RKO (cell line): ENCODE measurements at regions not wholly inside any gene's neighbourhood (a gene's known extent, or its start where the extent isn't known, plus 50 kb on each side); places are given as distances from the start of the nearest gene placed in this dataset.

Experiments
- DNase-seq: peaks from one replicate; pipeline ENCODE4 v3.0.0-alpha.2; 2016; ENCODE audit warnings: low spot score

DNA sequence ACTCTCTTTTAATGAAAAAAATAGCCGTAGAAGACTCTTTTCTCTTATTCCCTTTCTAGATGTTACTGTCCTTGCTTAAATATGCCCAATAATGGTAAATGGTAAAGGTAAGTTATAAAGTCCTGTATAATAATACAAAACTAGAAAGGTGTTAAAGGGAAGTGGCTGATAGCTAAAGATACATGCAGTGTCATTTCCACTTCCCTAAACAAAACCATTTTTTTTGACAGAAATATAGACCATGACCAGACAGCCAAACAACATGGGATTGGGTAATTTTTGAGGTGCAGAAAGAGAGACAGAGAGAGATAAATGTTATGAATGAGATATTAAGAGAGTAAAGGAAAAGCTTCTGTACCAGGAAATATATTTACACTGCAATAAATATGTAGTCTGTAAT lies 731.7 kb upstream of the REG3G start:
- no peak for DNase-seq

DNA sequence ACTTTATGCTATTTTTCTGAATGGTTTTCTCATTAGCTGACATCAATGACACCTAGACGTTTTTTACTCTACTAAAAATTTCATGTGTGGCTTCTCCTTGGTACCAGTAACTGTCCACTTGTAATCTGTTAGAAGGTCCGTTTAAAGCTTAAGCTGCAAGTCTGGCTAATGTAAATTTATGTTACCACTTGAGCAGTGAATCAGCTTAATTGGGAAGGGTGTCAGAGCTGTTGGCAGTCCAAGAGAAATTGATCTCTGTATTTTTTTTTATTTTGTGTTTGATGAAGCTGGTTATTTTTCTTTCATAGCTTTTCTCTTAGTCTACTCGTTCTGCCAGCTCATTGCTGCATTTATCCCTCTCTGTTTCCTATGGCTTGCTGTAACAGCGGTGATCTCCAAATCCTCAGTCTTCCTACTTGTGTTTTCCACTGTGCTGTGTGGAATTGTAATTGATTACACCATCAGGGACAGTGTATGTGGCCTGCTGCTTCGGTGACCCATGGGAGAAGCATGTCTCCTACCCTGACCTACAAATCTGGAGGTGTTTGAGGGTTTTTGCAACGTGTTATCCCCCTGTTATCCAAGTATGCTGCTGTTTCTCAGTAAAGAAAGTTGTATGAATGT lies 724.2 kb upstream of the REG3G start:
- no peak for DNase-seq

DNA sequence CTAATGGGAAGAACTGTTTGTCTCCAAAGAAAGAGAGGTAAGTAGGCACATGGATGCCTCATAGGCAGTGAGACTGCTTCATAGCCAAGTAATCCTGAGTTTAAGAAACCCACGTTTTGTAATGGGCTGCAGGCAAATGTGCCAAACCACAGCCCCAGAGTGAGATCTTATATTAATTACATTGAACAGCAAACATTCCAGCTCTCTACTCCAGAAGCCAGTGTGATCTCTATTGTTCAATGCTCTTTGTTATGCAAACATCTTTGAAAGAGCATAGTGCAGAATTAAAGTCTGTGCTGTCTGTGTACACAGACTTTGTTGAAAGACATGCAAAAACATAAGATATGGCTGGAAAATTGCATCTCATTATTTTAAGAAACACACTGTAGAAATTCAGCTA lies 720.8 kb upstream of the REG3G start:
- no peak for DNase-seq

DNA sequence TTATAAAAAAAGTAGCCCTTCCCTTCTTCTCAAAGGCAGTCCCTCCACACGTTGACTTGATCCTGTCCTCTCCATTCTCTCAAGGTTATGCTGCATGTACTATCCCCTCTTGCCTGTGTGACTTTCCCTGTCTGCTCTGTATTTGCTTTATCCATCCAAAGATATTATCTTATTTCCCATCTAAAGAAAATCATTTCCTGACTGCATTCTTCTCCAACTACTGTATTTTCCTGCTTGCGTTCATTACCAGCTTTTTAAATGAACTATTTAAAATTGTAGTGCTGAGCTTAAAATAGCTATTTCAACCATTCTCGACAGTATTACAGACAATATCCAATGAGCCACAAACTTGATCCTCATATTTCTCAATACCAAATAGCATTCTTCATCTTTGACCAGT lies 716.0 kb upstream of the REG3G start:
- no peak for DNase-seq

DNA sequence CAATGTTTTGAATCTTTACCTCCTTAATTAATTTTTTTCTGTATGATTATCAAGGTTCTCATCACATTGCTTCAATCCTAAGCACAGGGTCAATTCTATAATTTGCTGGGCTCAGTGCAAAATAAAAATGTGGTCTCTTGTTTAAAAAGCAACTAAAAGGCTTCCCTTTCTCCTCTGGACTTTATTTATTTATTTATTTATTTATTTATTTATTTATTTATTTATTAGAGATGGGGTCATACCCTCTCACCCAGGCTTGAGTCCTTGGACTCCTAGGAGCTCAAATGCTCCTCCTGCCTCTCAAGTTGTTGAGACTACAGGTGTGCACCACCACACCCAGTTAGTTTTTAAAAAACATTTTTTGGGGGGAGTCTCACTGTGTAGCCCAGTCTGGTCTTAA lies 710.1 kb upstream of the REG3G start:
- no peak for DNase-seq

DNA sequence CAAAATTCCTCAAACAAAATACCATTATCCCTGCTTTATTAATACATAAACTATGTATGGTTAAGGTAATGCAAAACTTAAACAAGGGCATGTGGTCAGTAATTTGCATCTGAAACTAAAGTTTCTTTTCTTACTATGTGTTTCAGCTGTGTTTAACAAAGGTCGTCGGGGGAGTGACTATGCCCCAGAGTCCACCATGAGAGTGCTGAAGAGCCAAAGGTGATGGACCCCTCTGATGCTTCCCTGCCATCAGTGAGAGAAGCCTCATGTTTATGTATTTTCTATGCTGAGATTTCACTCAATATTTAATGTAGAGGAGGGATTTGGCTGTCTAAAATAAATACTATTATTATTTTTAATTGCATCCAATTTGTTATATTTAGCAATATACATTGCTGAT lies 707.2 kb upstream of the REG3G start:
- DNase-seq = no peak

DNA sequence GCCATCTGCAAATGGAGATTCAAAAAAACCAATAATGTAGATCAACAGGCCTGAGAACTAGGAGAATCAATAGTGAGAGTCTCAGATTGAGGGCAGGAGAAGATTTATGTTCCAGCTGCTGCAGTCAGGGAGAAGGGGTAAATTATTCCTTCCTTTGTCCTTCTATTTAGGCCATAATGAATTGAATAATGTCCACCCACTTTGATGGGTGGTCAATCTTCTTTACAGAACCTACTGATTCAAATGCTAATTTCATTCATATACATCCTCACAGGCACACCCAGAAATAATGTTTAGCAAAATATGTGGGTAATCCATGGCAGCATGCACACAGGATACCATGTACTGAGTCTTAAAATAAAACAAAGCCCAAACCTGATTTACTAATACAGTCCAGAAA lies 695.3 kb upstream of the REG3G start:
- no peak for DNase-seq

DNA sequence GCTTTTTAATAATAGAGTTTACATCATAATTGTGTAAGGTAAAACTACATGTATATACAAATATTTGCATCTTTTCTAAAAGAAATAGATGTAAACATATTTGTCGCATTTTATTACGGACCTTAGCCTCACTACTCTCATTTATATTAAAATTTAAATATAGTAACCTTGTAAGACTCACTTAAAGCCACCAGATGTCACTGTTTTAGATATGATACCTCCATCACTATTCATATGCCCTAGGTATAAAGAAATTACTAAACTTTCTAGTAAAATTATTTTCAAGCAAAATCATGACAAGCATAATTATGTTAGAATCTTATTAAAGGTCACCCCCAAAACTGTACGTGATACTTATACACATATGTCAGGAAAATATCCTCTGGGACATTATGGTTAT lies 674.3 kb upstream of the REG3G start:
- peak; percentile 58 for DNase-seq

DNA sequence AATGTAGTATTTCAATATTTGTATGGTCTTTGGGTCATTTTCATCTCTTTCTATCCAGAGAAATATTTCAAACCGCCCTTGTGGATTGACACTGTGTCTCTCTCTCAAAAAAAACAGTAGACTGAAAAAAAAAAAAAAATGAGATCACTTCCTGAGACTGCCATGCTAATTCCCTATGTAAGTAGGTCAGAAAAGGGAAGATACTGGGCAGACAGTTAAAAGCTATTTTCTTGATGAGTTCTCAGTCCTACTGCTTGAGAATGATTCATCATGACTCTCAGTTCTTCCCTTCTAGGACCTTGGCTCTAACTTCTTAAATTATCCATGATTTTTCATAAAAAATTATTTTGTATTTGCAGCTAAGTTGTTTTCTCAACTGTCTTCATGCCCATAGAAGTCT lies 672.3 kb upstream of the REG3G start:
- DNase-seq = no peak

DNA sequence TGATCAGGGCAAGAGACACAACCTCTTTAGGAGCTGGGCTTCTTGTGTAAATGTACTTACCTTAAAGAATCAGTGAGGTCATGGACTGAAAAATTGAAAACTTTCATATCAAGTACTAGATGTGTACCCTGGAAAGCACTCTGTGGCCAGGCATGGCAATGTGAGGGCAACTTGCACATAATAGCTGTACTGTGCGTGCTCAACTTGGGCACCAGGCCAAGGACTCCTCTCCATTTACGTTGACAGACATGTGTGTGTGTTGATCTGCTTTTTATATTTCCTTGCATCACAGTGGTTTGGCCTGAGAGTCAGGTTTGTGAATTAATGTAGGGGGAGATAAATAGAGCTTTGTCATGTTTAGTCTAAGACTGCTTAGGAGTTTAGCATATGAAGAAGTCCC lies 669.5 kb upstream of the REG3G start:
- DNase-seq = no peak

DNA sequence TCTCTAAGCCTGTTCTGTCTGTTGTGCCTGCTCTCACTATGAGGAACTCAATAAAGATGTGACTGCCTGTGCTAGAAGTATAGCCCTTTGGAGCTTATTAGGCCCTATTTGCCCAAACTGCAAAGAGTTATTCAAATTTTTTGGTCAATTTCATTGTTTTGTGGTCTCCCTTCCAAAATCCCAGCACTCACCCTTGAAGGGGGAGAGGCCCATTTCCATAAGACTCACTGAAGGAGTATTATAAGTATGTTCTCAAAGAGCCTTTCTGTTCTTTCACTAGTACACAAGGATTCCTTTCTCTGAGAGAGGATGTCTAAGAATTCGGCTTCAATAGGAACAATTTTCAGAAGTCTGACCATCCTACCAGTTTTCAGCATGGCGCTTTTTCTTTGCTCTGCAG lies 641.9 kb upstream of the REG3G start:
- DNase-seq = no peak

DNA sequence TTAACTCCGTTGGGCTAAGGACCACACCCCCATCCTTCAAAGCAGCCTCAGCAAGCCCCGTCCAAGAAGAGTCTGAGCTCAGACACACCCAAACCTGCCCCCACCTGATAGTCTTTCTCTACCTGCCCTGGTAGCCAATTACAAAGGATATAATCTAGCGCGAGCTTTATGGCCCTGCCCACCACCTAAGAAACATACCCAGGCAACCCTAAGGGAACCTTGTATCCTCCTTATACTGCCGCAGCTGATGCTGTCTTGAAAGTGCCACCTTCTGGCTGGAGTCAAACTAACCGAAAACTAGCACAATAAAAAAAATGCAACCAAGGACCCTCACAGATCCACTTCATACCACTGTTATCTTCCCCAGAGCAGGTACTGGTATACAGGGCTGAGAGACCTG lies 628.3 kb upstream of the REG3G start:
- DNase-seq = no peak

DNA sequence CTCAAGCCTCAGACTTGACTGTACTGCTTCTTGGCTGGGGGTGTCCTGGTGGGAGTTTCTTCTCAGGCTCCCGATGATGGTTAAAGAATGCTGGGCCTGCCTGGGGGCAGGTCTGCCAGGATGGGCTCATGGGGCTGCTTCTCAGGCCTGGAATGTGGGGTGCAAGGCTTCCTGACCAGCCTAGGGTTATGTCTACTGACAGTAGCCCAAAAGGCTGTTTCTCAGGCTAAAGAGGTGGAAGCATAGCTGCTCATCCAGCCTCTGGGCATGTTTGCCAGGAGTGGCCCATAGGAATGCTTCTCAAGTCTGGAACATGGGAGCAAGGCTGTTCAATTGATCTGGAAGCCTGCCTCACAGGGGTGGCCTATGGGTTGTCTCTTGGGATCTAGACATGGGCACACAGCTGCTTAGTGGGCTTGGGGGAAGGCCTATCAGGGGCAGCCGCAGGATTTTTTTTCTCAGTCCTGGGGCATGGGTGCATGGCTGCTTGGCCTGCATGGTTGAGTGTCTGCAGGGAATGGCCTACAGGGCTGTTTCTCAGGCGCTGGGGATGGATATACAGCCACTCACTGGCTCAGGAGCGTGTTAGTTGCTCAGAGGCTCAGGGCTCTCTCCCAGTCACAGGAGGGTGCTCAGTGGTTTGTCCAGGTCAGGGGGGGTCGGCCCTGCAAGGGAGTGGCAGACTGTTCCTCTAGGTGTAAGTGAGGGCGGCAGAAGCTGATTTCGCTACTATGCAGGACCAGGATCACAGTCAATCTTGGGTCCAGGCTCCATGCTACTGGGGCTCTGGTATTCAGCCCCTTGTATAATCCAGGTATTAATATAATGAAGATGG lies 617.3 kb upstream of the REG3G start:
- no peak for DNase-seq

DNA sequence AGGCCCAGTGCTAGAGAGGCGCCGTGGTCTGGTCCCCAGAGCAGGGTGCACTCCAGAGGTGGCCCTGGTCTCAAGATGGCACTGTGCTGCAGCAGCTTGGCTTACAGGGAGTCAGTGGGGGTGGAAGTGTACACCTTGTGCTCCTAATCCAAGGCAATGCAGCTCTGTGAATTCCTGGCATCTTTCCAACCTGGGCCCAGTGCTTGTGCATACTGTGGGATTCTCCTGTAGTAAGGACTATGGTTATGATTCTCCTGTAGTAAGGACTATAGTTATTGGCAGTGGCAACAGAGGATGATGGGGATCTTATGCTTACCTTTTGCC lies 616.7 kb upstream of the REG3G start:
- no peak for DNase-seq

DNA sequence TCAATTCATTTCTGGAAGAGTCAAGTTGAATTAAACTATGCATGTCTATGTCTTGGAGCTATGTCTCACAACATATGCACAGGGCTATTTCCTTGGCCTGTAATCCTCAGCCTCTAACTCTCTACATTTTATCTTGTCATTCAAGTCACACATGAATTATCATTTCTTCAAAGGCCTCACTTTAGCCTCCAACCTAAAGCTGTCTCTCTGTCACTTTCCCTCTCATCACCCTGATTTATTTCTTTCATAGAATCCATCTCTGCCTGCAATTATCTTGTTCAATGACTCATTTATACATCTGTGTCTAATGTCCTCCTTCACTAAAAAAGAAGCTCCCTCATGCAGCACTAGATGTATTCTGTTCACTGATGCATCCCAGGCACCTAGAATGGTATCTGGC lies 614.2 kb upstream of the REG3G start:
- no peak for DNase-seq

DNA sequence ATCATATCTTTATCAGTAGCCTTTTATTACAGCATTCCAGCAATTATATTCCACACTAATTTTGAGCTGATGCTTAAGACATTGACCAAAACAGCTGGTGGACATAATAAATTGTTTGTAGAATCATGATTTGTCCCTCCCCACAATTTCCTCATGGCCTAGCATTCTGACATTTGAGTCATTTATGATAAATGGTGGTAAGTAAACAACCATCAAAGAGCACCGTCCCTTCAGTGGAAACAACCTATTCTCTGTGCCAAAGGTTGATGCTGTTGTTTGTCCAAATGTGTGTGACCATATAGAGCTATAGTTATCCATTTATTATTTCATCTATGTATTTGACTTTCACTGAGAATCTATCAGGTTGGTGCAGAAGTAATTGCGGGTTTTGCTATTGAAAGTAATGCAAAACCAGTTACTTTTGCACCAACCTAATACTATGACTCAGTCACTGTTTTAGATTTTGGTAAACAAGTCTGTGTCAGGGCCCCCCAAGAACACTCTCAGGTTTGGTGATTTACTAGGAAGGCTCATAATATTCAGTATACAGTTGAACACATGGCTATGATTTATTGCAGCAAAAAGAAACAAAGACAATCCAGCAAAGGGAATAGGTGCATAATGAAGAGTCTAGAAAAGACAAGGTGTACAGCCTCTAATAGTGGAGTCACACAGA lies 608.7 kb upstream of the REG3G start:
- DNase-seq = no peak

DNA sequence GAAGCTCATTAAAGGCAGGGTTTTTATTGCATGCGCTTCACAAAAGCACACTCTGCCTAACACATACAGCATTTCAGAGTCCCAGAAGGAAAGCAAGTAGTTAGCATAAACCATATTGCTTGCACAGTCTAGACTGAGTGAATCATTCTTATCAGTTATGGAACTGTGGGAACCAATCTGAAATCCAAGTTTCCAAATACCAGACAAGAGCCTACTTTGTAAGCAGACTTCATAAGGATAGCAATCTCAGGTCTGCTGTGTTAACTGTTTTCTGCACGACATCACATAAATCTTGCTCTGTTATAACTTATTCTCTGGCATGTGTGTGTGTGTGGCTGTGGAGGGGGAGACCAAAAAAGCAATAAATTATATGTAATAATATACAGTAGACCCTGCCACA lies 608.1 kb upstream of the REG3G start:
- no peak for DNase-seq

DNA sequence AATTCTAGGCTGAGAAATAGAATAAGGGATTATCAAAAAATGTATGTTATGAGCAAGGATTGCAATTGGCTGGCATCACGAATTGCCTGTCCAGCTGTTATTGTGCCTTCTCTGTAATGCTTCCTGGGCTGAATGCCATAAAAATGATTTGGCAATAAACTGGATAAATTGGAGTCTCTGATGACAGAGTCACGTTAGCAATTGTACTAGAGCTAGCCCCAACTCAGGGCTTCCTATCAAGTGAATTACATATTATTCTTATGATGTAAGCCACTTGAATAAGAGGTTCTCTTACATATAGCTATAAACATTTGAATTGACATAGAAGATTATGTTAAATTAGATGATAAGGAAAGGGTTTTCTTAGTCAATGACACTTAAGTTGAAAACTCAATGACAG lies 607.5 kb upstream of the REG3G start:
- DNase-seq = no peak

DNA sequence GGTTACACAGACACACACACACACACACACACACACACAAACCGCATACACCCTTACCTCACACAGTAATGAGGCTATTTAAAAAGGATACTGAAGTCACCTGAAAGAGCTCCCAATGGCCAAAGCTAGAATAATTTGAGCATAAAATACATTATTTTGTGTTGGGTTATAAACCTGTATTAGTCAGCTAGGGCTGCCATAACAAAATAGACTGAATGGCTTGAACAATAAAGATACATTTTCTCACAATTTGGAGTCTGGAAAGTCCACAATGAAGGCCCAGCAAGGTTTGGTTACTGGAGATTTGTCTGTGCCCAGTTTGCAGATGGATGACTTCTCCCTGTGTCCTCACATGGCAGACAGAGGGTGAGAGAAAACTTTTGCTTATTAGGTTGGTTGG lies 605.4 kb upstream of the REG3G start:
- no peak for DNase-seq

DNA sequence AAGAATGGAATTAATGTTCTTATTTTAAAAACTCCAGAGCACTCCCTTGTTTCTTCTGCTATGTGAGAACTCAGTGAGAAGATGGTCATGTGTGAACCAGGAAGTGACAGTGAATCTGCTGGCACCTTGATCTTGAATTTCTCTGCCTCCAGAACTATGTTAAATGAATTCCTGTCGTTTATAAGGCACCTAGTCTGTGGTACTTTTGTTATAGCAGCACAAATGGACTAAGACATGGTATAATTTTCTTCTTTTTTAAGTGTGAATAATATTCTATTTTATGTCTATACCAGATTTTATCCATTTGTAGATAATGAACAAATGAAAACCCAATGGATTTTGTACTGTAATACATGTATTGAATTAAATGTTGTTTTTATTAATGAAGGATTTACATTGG lies 601.9 kb upstream of the REG3G start:
- no peak for DNase-seq

DNA sequence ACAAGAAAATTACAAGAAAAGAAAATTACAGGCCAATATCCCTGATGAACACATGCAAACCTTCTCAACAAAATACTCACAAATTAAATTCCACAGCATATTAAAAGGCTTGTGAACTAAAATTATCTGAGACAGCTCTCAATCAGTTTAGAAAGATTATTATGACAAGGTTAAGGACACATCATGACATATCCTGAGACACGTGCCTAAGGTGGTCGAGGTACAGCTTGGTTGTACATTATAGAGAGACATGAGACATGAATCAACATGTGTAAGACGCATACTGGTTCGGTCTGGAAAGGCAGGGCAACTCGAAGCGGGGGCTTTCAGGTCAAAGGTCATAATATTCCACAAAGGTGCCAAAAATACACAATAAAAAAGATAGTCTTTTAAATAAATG lies 598.3 kb upstream of the REG3G start:
- DNase-seq = no peak

DNA sequence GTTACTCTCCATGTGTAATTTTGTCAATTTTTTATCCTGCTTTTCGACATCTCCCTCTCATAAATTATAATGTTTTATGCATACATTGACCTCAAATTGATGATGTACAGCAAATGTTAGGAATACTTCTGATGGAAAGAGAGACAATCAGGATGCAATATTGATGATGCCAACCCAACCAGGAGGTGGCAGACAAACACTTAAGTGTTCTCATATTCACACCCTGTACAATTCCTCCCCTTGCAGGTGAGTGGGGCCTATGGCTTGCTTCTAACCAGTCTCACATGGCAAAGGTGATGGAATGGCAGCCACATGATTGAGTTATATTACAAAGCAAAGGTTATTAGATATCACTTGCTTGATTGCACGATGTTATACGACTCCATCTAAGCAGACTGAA lies 594.3 kb upstream of the REG3G start:
- peak; percentile 5 for DNase-seq

DNA sequence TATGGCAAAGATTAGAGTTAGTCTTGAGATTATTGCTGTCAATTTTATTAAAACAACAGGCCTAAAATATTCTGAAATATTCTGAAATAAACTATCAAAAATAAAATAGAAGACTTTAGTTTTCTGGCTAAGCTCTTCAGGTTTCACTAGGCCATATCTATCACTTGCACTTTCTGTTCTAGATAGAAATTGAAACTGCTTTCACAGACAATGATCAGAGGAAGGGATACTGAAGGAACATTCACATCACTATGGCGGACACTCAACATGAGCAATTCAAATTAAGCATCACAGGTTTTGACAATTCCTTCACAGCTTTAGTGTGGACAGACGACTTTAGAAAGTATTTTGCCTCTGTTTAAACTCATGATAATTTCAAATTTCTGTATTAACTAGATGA lies 586.4 kb upstream of the REG3G start:
- no peak for DNase-seq

DNA sequence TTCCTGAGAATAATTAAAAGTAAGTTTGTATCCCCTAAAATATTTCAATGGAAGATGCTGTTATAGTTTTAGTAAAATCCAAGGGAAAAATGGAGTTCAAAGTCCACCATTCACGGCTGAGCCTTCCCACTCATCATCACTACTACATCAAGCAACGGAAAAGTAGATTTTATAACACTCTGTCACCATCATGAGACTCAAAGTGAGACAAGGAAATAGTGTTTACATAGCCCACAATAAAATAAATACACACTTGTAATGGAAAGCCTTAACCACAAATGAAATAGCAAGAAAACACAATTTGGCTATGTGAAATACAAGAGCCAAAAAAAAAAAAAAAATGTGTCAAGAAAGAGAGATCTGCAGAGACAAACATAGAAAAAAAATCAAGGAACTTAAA lies 569.9 kb upstream of the REG3G start:
- DNase-seq = no peak
